ENCODE measurements at regions not wholly inside any gene's neighbourhood (a gene's known extent, or its start where the extent isn't known, plus 50 kb on each side); places are given as distances from the start of the nearest gene placed in this dataset.

- no peak for DNase-seq
Measured at GRCh38 chr6:210778-211374, 81.4 kb upstream of the DUSP22 start.

GRCh38 chr6:211871-212497 lies 80.3 kb upstream of the DUSP22 start:
- DNase-seq = no peak

GRCh38 chr6:213284-213683 lies 79.0 kb upstream of the DUSP22 start:
- DNase-seq = no peak

- DNase-seq = no peak
Measured at GRCh38 chr6:214428-214827, 77.9 kb upstream of the DUSP22 start.

- peak; percentile 43 for DNase-seq
Measured at GRCh38 chr6:215335-216034, 76.8 kb upstream of the DUSP22 start.

DNA sequence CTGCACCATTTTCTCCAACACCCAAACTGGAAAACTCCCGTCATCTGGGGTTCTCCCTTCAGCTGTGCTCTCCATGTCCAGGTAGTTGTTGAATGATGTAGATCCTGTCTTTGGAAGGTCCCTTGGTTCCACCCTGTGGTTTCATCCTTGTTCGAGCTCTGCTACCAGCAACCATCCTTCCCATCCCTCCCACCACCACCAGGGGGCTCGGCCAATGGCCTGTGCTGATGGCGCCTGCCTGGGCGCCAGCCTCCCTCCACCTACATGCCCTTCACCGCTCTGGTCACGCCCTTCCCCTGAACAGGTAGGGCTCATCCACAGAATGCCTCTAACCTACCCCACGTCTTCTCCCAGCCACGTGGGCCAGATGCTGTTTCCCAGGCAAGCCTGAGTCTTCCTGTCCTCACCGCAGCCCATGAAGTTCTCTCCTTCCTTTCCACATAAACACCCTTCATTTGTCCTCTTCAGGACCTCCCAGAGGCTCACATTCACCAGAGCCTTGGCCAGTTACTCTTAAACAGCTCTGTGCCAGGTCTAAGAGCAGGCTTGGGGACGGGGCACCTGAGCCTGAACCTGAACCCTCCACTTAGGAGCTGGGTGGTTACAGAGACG lies 75.1 kb upstream of the DUSP22 start:
- DNase-seq = no peak

- DNase-seq = no peak
Measured at GRCh38 chr6:218153-219018, 73.9 kb upstream of the DUSP22 start.

GRCh38 chr6:219019-219570 lies 73.2 kb upstream of the DUSP22 start:
- DNase-seq = no peak

DNA sequence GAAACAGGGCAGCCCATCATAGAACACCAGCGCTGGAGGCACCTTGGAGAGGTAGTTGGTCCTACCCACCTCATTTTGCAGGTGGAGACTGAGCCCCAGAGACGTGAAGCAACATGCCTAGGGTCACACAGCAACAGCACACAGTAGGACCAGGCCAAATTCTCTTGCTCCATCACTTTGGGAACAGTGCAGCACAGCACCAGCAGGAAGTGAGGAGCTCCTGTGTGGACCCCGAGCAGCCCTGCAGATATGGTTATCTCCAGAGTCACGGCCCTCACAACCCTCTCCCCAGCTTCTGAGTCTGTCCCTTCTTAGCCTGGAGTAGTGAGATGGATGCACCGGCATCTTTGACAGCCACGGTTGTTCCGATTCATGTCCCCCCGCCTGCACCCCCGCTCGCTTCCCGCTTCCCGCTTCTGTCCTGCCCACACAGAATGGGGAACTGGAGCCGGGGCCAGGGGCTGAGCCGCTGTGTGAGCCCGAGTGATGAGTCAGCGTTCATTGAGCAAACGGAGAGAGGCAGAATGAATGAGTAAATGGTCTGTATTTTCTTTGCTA lies 72.6 kb upstream of the DUSP22 start:
- DNase-seq = no peak

DNA sequence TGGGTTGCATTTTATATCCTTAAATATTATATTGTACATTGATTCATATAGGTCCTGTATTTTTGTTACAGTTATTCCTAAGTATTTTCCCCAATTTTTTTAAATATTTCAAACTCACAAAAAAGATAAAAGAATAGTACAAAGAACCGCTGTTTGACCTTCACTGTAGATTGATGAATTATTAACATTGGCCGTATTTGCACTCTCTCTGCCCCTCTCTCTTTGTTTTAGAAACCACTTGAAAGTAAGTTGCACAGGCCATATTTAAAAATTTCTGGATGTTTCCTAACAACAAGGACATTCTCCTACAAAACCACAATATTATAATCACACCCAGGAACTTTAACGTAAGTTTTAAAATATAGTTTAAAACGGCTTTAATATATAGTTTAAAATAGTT lies 72.0 kb upstream of the DUSP22 start:
- DNase-seq = no peak

GRCh38 chr6:220721-221475 lies 71.4 kb upstream of the DUSP22 start:
- no peak for DNase-seq

DNA sequence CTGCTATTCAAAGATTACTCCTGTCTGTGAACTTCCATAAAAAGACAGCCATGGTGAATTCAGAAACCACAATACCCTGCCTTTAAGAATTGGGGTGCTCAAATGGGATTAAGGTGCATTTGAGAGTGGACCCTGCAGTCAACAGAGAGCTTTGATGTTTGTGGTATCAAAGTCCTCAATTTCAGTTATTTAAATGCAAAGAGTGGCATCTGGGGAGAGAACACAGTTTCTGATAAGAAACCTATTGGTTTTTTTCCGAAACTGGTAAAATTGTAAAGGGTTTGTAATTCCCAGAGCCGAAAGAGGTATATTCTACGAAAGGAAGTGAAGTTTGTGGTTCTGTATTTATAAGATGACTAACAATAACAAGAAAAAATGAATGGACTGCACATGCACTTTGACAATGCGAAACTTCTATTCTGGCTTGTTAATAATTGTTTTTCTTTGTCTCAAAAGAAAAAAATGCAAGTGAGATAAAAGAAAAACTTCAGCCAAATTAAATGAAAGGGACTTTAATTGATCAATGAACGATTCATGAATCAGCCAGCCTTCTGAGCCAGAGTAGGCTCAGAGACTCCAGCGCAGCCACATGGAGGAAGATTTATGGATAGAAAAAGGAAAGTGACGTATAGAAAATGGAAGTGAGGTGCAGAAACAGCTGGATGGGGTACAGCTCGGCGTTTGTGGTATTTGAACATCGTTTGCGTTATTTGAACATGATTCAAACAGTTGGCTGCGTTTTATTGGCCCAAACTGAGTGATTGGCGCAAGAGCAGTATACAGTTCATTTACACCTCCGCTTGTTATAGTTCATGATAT lies 70.5 kb upstream of the DUSP22 start:
- DNase-seq = no peak

- DNase-seq = no peak
Measured at GRCh38 chr6:222468-222867, 69.8 kb upstream of the DUSP22 start.

- no peak for DNase-seq
Measured at GRCh38 chr6:223136-223535, 69.2 kb upstream of the DUSP22 start.

- no peak for DNase-seq
Measured at GRCh38 chr6:223763-224162, 68.5 kb upstream of the DUSP22 start.

- DNase-seq = no peak
Measured at GRCh38 chr6:224350-224749, 67.9 kb upstream of the DUSP22 start.

DNA sequence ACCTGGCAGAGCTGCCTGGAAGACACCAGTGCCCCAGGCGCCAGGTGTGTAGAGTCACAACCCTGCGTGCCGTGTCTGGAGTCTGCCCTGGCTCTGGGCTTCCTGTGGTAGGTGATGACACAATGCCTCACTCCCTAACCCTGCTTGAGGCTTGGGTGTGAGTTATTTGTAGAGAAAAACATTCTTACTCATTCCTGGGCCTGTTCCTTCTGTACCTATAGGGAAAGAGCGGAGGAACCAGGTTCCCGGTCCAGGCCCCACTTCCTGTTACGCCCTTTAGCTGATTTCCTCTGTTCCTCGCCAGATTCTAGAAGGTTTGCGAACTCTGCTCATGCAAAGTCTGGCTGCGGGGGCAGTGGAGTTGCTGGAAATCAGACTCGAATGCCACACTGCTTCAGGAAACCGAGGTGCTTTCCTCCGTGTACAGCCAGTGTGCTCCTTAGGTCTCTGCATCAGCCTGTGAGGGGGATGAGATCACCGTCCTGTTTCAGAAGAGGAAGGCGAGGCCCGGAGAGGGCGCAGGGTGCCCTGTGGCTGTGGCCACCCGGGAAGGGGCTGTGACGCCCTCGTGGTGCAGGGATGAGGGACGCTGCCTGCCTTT lies 67.1 kb upstream of the DUSP22 start:
- peak; percentile 41 for DNase-seq

GRCh38 chr6:225907-226306 lies 66.4 kb upstream of the DUSP22 start:
- no peak for DNase-seq

DNA sequence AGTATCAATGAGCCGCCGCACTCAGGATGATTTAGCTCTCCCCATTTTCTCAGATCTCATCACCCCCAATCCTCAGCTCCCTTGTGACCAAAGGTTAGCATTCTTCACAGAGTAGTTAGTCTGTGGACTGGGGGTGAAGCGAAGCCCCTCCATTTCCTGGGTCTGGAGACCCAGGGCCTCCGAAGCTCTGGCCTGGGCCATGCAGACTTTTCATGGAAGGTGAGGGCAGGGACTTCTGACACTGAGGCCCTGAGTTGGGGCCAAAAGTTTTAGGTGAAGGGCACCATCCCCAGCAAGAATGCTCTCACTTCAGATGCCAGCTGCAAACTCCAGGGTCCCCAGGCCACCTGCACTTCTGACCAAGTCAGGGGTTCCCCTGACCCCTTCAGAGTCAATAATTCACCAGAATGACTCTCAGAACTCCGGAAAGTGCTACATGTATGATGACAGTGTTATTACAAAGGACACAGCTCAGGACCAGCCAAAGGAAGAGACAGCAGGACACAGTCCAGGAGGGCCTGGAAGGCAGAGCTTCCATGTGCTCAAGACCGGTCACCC lies 65.7 kb upstream of the DUSP22 start:
- no peak for DNase-seq
